GM18499 (cell line): ENCODE measurements at regions not wholly inside any gene's neighbourhood (a gene's known extent, or its start where the extent isn't known, plus 50 kb on each side); places are given as distances from the start of the nearest gene placed in this dataset.

Experiments used
- ATAC-seq: cut with Tn5 transposase; IDR thresholded peaks from one replicate; pipeline ENCODE4 v1.9.1; 2021; ENCODE audit warnings: moderate number of reproducible peaks; ENCODE audit not compliant: insufficient read depth, unreplicated experiment

DNA sequence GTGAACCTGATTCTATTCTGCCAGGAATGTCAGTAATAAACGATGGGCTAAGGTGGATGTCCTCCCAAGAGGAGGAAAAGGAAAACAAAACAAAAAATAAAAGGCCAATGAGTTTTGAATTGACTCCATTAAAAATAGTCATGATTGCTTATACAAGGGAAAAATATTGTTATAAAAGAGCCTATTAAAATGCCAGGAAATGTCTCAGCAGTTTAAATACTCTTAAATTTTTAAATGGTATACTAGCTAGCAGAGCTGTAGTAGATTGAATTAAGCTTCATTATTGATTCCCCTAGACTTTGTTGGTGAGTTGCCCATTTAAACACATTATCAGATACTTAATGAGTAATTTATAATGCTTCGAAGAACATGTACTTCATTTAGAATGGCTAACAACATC is 990.9 kb upstream of the GJE1 start:
- no peak for ATAC-seq

- no peak for ATAC-seq
Observed at GRCh38 chr6:141140905-141141304, 991.8 kb upstream of the GJE1 start.

DNA sequence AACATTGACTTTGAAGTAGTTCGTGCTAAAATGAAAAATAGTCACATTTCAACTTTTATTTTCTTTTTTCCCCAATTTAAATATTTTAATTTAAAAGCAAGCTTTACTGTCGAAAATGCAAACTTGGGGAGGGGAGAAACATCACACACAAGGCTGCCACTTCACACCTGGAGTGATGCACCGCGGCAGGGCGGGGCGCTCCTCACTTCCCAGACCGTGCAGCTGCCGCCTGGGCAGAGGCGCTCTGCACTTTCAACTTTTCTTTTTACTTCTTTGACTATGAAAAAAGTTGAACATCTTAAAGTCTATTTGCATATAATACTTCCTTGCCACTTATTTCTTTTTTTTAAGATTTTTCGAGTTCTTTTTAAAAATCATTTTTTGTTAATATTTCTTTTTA is 993.3 kb upstream of the GJE1 start:
- ATAC-seq: no peak

GRCh38 chr6:141134723-141135122 is 998.0 kb upstream of the GJE1 start:
- no peak for ATAC-seq

- ATAC-seq: no peak
Observed at GRCh38 chr6:141133836-141134235, 998.9 kb upstream of the GJE1 start.

DNA sequence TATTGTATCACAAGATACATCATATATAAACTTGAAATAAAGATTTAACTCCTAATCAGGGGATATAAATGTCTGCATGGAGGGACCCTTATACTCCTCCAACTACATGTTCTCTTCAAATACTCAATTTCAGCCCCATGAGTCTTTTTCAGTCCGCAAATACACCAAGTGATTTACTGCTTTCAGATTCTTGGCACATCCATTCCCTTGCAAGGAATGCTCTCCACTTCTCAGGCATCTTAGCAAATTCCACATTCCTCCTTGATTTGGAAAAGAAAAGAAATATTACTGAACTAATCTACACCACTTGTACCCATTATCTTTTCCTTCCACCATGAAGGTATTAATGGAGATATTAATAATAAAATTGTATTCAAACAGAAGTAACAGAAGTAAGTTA is 999.4 kb upstream of the GJE1 start:
- no peak for ATAC-seq

DNA sequence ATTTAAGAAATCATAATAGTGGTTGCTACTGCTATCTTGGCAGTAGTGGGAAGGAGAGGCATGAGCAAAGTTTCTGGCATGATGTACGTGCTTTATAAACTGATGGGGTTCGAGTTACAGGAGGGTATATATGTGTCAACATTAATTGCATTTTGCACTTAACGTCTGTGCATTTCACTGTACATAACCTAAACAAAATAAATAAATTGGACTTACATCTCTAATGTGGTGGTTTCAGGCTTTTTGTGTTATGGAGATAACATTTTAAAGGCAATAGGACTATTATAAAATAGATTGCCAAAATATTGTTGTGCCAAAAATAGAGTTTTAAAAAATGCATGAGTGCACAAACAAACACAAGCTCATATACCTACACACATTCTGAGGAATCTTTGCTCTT is 1001.1 kb upstream of the GJE1 start:
- ATAC-seq: no peak

DNA sequence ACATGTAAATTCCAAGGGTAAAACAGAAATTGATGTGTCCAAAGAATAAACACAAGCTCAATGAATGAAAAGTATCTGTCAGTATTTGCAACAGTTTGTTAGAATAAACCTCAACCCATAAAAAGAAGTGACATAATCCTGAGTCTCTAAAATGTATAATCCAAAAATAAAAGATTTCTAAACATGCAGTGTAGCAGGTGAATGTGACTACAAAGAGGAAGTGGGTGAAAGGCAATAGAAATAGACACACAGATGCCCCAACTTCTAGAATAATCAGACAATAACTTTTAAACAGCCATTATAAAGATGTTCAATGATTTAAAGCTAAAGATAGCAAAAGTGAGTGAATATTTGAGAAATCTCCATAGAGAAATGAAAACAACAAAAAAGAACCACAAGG is 1009.2 kb upstream of the GJE1 start:
- ATAC-seq: no peak

GRCh38 chr6:141123049-141123448 is 1009.7 kb upstream of the GJE1 start:
- ATAC-seq: no peak

GRCh38 chr6:141118991-141119390 is 1013.7 kb upstream of the GJE1 start:
- ATAC-seq: no peak

GRCh38 chr6:141117874-141118273 is 1014.9 kb upstream of the GJE1 start:
- no peak for ATAC-seq

- ATAC-seq: no peak
Observed at GRCh38 chr6:141110481-141110880, 1022.2 kb upstream of the GJE1 start.

DNA sequence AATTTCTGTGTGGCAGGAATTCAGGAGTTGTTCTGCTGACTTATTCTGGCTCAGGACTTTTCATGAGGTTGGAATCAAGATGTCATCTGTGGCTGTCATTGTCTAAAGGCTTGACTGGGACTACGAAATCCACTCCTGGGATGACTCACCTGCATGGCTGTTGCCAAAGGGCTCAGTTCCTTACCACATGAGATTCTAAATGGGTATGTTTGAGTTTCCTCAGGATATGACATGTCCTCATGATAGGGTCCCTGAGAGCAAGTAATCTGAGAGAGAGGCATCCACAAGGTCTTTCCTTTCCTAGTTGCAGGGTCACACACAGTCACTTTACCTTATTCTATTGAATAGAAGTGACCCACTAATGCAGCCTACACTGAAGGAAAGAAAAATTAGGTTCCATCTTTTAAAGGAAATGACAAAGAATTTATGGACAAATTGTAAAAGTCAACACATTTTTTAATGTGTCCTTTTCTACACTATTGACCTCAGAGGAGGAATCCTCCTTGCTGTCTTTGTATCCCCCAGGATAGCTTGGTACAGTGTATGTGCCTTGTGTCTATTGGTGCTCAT is 1025.0 kb upstream of the GJE1 start:
- no peak for ATAC-seq

DNA sequence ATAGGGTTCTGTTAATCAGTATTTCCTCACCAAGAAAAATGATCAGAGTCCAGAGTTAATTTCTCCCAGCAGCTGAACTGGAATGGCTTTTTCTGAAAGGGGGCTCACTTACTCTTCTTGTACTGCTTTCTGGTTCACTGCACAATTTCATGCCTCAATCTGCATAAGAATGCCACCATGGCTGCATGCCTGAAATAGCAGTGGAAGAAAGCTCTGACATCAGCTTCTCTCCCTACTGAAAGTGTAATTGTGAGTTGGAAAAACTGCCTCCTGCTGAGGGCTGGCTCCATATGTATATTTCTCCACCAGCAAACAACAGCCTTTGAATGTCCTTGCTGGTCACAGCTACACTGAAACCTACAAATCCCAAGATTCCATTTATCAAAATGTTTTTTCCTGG is 1027.2 kb upstream of the GJE1 start:
- no peak for ATAC-seq

- ATAC-seq: no peak
Observed at GRCh38 chr6:141103246-141103645, 1029.5 kb upstream of the GJE1 start.

- no peak for ATAC-seq
Observed at GRCh38 chr6:141097471-141097870, 1035.3 kb upstream of the GJE1 start.

- ATAC-seq: no peak
Observed at GRCh38 chr6:141095308-141095707, 1037.4 kb upstream of the GJE1 start.

DNA sequence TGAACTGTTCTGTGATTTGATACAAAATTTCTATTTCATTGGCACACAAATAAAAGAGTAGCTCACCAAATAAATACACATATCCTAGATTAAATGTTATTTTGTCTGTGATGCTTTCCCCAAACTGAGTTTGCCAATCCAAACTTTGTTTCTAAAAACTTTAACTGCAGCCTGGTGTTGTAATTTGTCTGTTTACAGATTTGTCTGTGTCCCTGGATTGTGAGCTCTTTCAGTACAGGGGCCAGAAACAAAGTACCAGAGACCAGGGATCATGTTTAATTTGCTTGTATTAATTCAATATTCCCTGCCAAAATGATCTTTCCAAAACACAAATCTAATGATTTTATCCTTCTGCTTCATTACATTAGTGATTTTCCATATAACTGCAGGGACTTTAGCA is 1044.6 kb upstream of the GJE1 start:
- no peak for ATAC-seq

DNA sequence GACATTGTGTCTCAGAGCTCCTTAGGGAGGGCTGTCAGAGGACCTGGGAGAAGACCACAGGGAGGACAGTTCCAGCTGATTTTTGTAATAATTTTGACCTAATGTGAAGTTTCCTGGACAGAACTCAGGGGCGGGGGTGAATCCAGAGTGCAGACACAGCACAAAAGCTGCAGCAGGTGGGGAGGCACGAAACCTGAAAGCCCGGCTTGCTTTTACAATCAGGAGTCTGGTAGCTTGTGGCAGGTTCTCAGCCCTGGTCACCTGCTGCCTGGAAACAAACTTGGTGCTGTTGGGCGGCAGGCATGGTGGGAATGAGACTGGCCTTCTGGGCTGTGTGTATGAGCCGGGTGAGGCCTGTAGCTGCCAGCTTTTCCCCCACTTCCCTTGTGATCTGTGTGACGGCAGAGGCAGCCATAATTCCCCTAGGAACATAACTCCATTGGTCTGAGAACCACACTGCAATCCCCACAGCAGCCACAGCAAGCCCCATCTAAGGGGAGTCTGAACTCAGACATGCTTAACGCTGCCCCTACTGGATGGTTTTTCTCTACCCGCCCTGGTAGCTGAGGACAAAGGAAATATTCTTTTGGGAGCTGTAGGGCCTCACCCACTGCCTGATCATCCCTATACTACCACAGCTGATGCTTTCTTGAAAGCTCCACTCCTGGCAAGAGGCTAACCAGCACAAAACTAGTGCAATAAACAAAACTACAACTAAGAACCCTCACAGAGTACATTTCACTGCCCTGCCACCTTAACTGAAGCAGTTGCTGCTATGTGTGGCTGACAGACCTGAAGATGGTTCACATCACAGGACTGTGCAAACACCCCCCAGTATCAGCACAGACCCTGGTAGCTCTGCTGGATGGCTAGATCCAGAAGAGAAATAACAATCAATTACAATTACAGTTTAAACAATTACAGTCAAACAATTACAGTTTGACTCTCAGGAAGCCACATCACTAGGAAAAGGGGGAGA is 1055.1 kb upstream of the GJE1 start:
- peak; percentile 91 for ATAC-seq

DNA sequence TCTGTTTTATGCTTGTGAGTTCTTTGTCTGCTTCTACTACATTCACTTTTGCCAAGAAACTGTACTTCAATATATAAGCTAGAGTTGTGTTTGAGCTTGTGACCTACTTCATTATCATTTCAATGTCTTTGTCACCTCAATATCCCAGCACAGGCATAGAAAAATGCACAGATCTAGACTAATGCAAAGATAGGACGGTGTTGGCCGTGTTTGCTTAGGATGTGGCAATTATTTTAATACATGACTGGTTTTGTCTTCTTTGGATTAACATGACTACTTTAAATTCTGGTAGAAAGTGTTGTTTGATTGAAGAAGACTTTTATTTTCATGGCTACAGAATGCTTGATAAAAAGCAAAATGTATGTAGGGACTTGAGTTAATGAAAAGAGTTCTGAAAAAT is 1075.0 kb upstream of the GJE1 start:
- no peak for ATAC-seq

- ATAC-seq: no peak
Observed at GRCh38 chr6:141056945-141057625, 1075.6 kb upstream of the GJE1 start.
